Osteoblast (primary cell): ENCODE measurements at regions not wholly inside any gene's neighbourhood (a gene's known extent, or its start where the extent isn't known, plus 50 kb on each side); places are given as distances from the start of the nearest gene placed in this dataset.
"Not testable (repeated sequence)": the region's sequence is repeated elsewhere in the genome, so short reads cannot be mapped to it uniquely, and the experiment has no call there.

Experiments used
- DNase-seq: peaks from one replicate; pipeline ENCODE4 v3.0.0; 2011; ENCODE audit warnings: low spot score, mixed read lengths; ENCODE audit not compliant: insufficient read length; ENCODE audit errors: missing footprints
- H2AFZ ChIP-seq: 2 replicates; pipeline ENCODE4 v1.6.0; 2011; ENCODE audit warnings: mild to moderate bottlenecking, low read length
- H3K27ac ChIP-seq: 2 replicates; pipeline ENCODE4 v1.5.1; 2011; ENCODE audit warnings: mild to moderate bottlenecking, low read depth, low read length, moderate library complexity
- H3K27me3 ChIP-seq: 2 replicates; pipeline ENCODE4 v1.6.0; 2012; ENCODE audit warnings: mild to moderate bottlenecking, control low read depth, inconsistent platforms, low read length, moderate library complexity; ENCODE audit not compliant: insufficient read depth
- H3K36me3 ChIP-seq: 2 replicates; pipeline ENCODE4 v1.5.1; 2011; ENCODE audit warnings: mild to moderate bottlenecking, low read length, control low read depth, moderate library complexity; ENCODE audit not compliant: insufficient read depth
- H3K4me1 ChIP-seq: 2 replicates; pipeline ENCODE4 v1.5.1; 2011; ENCODE audit warnings: mild to moderate bottlenecking, low read length, control low read depth, moderate library complexity; ENCODE audit not compliant: insufficient read depth
- H3K4me2 ChIP-seq: 2 replicates; pipeline ENCODE4 v1.6.0; 2011; ENCODE audit warnings: mild to moderate bottlenecking, low read length; ENCODE audit not compliant: insufficient read depth
- H3K4me3 ChIP-seq: fragments of 200-600 bp; sonication (generic); 3 replicates; pipeline ENCODE4 v1.5.1; 2012; ENCODE audit warnings: mild to moderate bottlenecking, low read length, inconsistent platforms; ENCODE audit not compliant: insufficient read depth
- H3K79me2 ChIP-seq: 2 replicates; pipeline ENCODE4 v1.6.0; 2012; ENCODE audit warnings: mild to moderate bottlenecking, low read length, control low read depth, inconsistent platforms; ENCODE audit not compliant: insufficient read depth
- H3K9me3 ChIP-seq: 2 replicates; pipeline ENCODE4 v1.5.1; 2011; ENCODE audit warnings: low read depth, low read length, control low read depth
- H4K20me1 ChIP-seq: 2 replicates; pipeline ENCODE4 v1.6.0; 2012; ENCODE audit warnings: mild to moderate bottlenecking, low read length, control low read depth; ENCODE audit not compliant: insufficient read depth
- TF ChIP-seq, protein P1 (sequence below): IDR thresholded peaks from 2 replicates; pipeline ENCODE4 v1.5.1; 2011; ENCODE audit warnings: mild to moderate bottlenecking, low read depth, low read length, moderate library complexity; ENCODE audit errors: extremely low read depth

DNA sequence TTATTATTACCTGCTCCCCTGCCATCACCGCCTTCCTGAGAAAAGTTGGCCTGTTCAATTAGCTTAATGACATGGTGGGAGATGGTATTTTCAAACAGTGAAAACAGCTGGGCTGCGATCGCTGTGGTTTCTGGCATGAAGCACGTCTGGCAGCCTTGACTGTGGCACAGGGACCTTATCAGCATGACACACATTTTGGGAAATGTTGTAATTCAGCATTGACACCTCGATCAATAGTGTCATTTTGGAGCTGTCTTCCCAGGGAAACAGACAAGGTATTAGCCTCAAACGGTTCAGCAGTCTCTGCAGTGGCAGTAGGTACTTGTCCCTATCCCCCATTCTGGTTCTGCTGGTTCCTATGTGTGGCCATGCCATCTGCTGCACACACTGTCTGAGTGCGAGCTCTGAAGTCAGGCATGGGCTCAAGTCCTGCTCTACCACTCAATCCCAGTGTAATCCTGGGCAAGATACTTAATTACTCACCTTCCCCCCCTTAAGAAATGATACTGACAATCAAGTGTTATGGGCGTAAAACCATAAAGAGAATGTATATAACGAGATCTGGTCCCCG, 154.5 kb upstream of the KCND3 start:
- Histone ChIP-seq H3K36me3 (no peaks in the 10 kb centered on the region), H4K20me1 (no peaks in the 10 kb centered on the region), H3K4me3 (no peak overlapping the region), H3K27ac (no peak overlapping the region), H3K4me2 (no peak overlapping the region), H3K4me1 (no peaks in the 10 kb centered on the region), H2AFZ (no peak overlapping the region), H3K79me2 (no peaks in the 10 kb centered on the region), H3K27me3 (no peaks in the 10 kb centered on the region), H3K9me3 (no peaks in the 10 kb centered on the region)
- no peak for DNase-seq
- TF ChIP-seq, protein P1, sequence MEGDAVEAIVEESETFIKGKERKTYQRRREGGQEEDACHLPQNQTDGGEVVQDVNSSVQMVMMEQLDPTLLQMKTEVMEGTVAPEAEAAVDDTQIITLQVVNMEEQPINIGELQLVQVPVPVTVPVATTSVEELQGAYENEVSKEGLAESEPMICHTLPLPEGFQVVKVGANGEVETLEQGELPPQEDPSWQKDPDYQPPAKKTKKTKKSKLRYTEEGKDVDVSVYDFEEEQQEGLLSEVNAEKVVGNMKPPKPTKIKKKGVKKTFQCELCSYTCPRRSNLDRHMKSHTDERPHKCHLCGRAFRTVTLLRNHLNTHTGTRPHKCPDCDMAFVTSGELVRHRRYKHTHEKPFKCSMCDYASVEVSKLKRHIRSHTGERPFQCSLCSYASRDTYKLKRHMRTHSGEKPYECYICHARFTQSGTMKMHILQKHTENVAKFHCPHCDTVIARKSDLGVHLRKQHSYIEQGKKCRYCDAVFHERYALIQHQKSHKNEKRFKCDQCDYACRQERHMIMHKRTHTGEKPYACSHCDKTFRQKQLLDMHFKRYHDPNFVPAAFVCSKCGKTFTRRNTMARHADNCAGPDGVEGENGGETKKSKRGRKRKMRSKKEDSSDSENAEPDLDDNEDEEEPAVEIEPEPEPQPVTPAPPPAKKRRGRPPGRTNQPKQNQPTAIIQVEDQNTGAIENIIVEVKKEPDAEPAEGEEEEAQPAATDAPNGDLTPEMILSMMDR = no peak

DNA sequence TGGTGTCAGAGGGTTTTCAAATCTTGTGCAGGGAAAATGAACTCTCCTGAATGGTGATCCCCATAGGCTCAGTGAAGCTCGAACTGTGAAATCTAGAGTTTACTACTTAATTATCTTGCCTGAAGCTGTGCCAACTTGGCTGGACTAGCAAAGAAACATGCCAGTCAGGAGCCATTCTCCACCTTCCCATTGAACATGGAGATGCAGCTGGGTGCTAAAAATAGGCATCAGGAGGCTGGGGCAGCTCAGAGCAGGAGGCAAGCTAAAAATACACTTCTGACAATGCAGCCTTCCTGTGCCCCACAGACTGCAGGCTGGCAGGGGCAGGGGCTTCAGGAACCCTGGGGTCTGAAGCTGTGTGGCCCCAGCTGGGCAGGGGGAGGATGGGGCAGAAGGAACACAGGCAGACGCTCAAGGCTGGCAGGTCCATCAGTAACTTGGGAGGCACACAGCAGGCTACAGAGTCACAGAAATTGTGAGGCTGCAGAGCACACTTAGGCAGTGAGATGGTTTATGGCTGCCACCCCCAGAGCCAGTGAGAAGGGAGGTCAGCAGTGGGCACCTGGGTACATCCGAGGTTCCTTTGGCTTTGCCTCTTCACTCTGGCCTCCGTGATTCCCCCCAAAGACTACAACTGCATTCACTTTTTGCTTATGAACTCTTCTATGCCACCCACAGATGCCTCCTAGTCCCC, 155.4 kb upstream of the KCND3 start:
- Histone ChIP-seq H4K20me1 (no peaks in the 10 kb centered on the region), H3K9me3 (no peaks in the 10 kb centered on the region), H3K27ac (no peak overlapping the region), H3K4me2 (no peak overlapping the region), H3K4me1 (no peaks in the 10 kb centered on the region), H2AFZ (no peak overlapping the region), H3K4me3 (no peak overlapping the region), H3K27me3 (no peaks in the 10 kb centered on the region), H3K36me3 (no peaks in the 10 kb centered on the region), H3K79me2 (no peaks in the 10 kb centered on the region)
- no peak for DNase-seq
- TF ChIP-seq, protein P1 = no peak

DNA sequence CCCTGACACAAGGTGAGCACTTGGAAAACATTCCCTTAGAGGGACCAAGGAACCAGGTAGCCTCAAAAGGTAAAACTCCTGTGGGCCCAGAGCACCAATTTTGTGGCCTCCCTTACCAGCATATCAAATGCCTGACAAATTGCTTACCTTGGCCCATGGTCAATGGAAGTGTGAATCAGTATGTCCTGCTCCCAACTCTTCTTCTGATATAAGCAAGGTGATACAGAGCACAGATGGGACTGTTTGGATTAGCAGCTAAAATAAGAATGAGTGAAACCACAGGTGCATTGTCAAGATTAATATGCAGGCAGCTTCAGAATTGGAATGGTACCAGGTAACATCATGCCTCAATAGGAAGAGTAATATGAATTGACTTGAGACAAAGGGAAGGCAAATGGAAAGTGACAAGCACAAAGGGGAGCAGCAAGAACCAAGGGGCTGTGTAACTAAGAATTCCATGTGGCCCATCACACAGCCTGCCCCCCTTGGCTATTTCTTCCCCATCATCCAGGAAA, 156.8 kb upstream of the KCND3 start:
- no peak for DNase-seq
- H3K4me3 ChIP-seq = no peak overlapping the region
- H3K79me2 ChIP-seq = no peaks in the 10 kb centered on the region
- H3K27me3 ChIP-seq = no peaks in the 10 kb centered on the region
- no peak overlapping the region for H3K4me2 ChIP-seq
- no peaks in the 10 kb centered on the region for H3K36me3 ChIP-seq
- H3K9me3 ChIP-seq = no peaks in the 10 kb centered on the region
- TF ChIP-seq, protein P1 = no peak
- no peaks in the 10 kb centered on the region for H4K20me1 ChIP-seq
- H2AFZ ChIP-seq = no peak overlapping the region
- H3K27ac ChIP-seq = no peak overlapping the region
- no peaks in the 10 kb centered on the region for H3K4me1 ChIP-seq

DNA sequence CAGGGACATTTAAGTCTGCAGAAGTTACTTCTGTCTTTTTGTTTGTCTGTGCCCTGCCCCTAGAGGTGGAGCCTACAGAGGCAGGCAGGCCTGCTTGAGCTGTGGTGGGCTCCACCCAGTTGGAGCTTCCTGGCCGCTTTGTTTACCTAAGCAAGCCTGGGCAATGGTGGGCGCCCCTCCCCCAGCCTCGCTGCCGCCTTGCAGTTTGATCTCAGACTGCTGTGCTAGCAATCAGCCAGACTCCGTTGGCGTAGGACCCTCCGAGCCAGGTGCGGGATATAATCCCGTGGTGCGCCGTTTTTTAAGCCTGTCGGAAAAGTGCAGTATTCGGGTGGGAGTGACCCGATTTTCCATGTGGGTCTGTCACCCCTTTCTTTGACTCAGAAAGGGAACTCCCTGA, 170.7 kb upstream of the KCND3 start:
- DNase-seq, H3K4me2 ChIP-seq, H3K27ac ChIP-seq, H3K4me3 ChIP-seq, H4K20me1 ChIP-seq, H3K27me3 ChIP-seq, H2AFZ ChIP-seq, H3K4me1 ChIP-seq, H3K9me3 ChIP-seq, H3K36me3 ChIP-seq, H3K79me2 ChIP-seq: not testable (repeated sequence)
